SIG-M5 treated with dmso at 0.1 percent for 504 hours (cell line): ENCODE measurements at regions not wholly inside any gene's neighbourhood (a gene's known extent, or its start where the extent isn't known, plus 50 kb on each side); places are given as distances from the start of the nearest gene placed in this dataset.

ENCODE experiments used
- DNase-seq: peaks from one replicate; lab custom pipeline; 2025; ENCODE audit not compliant: unreplicated experiment; lab: John Stamatoyannopoulos, UW

DNA sequence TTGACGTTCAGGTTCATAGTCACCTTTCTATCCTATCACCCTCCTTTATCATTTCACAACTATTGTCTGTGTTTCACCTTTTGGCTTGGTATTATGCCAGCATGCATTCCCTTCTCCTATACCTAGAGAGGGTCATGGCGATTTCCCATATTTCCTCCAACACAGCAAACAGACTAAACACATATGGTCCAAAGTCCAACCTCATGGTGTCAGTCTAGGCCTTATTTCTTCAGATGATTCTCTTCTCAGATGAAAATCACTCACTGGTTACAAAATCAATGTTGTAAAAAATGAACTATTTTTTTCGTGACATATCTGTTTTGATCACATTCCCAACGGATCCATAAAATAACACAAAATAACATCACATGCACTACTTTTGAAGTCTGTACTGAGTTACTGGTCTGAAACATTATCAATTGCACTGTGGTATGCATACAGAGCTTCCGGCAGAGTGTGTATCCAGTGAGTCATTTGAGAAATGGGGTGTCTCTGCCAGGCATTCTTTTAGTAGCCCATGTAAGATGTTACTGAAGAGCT is 204.8 kb upstream of the GALNT5 start:
- no peak for DNase-seq

DNA sequence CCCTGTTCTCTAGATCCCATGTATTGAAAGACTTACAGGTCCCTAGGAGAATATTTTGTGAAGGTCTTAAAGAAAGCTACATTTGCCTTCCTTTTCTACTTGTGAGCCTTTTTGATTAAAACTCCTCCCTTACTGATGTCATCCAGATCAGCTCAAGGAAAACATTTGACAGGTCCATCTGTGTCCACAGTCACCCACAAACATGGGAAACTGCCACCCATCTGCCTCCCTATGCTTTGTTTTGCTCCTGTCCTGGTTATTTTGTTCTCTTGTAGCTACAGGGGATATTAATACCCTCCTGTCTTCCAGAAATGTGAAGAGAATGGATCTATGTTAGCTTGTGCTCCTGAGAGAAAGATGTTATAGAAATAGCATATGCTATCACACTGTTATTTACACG is 203.6 kb upstream of the GALNT5 start:
- DNase-seq, result no peak

DNA sequence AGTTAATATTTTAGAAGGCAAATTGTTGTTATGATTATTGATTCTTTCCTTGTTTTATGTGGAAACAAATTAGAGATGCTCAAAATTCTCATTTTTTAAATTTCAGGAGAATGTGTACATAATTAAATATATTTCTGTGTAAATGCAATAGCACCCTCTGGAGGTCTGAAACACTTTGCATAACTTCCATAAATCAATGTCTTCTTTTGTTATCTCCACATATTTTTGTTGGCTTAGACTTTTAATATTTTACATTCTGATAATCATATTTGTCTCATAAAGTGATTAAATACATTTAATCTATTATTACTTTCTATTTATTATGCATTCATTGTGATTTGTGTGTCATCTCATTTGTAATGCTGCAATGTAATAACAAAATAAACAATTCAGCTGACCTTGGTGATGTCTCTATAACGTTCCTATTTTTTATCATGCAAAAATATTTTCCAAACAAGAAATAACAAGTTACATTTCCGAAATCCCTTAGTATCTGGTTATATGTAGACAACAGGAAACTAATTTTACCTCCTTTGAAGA is 201.8 kb upstream of the GALNT5 start:
- DNase-seq, result peak; percentile 27

DNA sequence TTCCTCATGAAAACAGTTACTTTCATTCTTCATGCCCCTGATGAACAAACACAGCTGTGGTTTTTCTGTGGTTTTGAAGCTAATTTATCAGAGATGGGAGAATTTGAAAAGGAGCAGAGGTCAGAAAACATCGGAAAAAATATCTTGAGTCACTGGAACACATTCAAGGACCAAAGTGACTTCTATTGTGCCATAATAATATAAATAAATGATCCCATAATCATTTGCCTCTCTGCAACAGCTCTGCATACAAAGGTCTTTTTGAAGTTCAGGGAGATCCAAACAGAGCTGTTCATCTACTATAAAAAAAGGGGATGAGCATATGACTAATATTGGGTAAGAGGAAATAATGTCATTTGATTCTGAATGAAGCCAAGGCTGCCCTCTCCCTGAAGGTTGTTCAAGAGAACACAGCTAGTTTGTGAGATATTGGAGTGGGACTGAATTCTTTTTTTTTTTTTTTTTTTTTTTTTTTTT is 201.3 kb upstream of the GALNT5 start:
- DNase-seq, result no peak

DNA sequence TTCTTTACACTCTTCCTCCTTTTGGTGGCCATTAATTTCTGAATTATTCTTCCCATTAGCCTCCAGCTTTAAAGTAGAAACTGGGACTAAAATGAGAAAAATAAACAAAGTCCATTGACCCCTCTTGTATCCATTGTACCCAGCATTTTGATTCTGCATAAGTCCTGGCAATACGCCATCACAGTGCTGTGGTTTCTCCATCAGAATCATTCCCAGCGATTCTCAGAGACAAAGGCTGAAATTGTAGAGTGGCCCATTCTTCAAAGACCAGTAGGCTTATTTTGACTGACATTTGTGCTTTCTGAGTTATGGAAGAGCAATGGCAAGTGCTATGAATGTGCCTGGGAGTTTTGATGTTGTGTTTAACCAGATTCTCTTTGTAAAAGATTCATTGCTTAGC is 199.3 kb upstream of the GALNT5 start:
- DNase-seq, result no peak

DNA sequence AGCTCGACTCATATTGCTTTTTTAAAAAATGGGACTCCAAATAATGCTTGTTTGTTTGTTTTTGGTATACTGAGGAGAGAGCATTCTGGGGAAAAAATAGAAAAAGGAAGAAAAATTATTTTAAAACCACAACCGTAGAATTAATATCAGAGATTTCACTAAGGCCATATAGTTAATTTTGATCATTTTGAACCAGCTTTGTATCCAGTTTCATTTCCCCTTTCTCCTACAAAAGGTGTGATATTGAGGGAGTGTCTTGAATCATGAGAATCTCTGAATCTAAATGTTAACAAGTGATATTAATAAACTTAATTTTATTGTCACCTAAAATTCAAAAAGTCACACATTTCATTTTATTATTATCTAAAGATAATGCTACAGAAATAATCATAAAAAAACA is 198.5 kb upstream of the GALNT5 start:
- no peak for DNase-seq

DNA sequence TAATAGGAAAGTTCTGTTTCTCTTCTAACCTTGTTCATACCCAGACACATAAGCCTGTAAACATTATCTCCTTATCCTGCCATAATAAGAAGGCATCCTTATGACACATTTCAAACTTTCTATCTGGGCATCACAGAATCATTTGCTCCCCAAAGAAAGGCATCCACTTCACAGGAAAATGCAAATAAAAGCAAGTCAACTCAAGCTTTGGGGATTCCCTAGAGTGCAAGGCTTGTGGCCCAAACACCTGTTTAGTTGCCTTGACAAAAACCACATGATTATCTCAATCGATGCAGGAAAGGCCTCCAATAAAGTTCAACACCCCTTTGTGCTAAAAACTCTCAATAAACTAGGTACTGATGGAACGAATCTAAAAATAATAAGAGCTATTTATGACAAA is 195.7 kb upstream of the GALNT5 start:
- no peak for DNase-seq

DNA sequence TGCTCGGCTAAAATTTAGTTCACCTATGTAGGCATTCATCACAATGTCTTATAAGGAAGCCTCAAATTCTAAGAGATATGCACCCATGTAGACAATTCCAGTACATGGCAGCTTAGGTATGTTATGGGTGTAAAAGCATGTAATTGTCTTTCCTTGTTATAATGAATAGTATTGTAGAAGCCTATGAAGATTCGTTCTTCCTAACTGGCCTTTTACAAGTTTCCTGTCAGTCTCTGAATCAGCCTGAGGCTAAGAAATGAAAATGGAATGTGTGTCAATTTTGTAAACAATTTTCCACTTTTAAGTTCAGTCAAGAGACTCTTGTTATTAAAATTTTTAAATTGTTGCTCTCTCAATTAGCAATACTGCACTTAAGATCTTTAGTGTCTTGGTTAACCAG is 189.9 kb upstream of the GALNT5 start:
- no peak for DNase-seq

DNA sequence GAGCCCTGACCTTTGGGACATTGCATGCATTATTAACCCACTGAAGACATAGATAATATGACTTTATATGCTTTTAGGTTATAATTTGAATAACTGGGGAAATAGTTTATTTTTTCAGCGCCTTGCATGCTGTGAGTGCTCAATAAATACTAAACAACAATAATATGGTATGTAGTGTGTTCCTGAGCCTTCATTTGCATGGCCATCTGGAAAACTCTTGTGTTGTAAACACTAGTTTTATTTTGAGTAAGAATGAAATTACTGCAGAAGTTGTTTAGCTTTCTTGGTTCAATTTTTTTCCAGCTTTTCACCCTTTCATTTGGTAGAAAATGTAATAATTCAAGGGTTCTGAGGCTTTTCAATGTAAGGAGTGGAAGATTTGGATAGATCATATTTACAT is 189.3 kb upstream of the GALNT5 start:
- DNase-seq, result no peak

DNA sequence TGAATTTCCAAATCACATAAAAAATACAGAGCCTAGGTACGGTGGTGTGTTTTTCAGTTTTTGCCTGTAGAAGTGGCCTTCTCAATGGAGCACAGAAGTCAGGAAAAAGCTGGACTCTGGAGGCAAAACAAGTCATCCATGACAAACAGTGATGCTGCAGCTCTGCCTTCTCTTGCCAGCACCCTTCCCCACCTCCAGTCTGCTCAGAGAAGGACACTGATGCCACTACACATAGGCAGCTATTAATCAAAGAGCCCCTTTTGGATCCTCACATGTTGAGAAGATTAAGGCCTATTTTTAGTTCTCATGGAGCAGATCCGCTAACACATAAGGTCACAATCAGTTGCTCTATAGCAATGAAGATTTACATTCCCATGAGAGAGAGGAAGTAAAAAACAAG is 181.6 kb upstream of the GALNT5 start:
- no peak for DNase-seq

DNA sequence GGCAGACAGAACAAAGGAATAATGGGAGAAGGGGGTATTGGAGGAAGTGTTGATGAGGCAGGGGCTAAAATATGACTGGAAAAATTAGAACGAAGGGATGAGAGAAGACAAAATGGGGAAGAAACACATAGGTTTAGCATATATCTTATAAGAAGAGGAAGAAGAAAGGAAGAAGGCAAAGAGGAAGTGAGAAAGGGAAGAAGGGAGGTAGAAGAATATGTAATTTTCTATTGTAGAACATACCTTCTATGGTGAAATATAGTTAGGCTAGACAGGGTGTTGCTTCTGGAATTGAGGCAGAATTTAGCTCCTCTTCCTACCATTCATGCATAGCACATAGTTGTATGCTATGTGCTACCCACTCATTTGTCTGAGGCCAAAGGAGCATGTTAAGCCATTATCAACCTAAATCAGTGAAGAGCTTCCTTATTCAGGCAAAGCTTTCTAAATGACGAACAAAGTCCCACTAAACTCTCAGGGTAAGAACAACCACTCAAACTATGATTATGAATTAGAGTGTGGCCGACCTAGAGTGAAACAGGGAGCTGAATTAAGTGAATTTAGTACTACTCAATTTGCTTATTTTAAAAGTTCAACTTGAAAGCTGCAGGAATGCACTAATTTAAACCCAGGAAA is 180.9 kb upstream of the GALNT5 start:
- DNase-seq, result peak; percentile 71

DNA sequence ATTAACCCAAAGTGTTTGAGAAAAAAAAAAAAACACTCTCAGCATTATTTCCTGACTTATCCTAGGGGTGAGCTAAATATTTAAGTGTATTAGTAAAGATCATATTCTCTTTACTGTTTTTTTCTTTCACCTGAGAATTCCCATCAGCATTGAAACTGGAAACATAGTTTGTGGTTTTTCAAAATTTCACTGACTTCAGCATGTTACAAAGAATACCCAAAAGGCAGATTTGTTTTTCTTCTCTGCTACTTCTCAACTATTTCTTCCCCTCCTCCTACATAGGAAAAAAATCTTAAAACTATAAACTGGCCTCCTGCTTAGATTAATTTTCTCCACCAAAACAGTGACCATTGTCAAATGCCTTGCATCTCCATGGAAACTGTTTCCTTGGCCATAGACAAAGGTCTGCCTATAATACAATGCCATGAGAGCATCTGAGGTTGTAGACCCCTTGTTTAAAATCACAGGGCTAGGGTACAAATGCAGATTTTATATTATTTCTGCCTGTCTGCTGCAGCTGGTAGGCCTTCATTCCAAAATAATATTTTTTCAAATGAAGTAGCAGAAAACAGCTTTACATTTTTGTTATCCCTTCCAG is 179.7 kb upstream of the GALNT5 start:
- DNase-seq, result no peak

DNA sequence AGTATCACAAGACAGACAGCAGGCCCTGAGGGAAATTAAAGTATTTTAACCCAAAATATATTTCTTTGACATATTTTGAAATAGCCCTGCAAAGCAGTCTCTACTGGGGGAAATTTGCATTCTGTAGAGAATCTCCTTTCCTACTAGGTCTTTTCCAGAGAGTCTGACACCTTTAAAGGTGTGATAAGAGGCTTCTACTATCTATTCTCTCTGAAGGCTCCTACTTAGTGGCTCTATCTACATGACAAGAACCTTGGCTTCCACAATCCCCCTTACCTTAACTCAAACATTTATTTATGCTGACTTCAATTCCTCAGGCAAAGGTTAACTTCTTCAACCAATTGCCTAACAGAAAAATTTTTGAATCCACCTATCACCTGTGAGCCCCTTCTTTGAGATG is 174.6 kb upstream of the GALNT5 start:
- no peak for DNase-seq

DNA sequence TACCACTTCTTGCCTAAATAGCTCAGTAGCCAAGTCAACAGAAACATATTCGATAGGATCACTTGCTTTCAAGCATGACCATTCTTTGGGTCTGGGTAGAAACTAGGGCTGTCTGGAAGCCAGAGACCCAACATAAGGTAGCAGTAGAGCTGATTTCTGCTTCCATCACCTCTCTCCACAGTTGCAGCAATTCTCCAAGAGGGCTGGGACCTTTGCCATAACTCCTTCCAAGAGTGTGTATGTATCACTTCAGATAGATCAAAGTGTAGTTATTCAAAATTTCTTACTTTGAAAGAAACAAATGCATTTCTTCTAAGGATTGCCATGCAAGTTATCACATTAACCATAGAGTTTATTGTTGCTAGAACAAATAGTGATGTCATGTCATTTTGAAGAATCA is 172.0 kb upstream of the GALNT5 start:
- no peak for DNase-seq

DNA sequence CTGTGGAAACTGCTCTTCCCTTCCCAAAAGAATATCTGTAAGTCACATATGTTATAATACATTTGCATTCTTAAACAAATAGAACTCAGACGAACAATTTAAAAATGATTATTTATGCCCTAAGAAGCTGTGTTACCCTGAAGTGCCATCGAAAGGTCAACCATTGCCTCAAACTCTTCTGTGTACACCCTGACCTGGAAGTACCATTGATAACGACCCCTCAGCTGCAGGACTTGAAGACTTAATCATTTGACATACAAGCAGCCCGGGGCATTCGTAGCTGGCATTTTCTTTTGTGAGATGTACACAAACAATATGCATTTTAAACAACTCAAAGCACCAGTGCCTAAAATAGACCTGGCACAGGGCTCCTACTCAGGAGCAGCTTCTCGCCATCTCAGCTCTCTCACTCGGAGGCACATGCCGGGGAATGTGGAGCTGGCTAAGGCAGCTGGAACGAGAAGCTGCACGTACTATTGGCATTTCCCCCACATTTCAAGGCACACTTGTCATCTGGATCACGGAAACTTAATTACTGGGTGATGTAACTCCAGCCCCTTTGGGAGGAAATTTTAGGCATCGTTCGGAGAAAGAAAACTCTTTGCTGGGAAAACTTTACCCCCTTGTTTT is 170.0 kb upstream of the GALNT5 start:
- DNase-seq, result no peak

DNA sequence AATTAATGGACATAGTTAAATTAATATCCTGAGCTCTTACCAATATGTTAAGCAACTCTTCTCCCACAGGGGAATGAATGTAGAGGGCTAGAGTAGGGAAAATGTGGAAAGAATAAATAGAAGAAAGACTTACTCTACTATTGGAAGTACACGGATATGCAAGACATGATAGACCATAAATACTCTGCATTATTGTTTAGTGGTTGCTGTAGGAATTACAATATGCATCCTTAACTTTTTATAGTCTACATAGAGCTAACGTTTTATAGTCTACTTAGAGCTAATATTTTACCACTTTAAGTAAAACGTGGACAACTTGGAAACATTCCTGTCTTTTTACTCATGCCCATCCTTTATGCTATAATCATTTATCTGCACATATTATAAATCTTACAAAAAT is 163.8 kb upstream of the GALNT5 start:
- DNase-seq, result no peak

DNA sequence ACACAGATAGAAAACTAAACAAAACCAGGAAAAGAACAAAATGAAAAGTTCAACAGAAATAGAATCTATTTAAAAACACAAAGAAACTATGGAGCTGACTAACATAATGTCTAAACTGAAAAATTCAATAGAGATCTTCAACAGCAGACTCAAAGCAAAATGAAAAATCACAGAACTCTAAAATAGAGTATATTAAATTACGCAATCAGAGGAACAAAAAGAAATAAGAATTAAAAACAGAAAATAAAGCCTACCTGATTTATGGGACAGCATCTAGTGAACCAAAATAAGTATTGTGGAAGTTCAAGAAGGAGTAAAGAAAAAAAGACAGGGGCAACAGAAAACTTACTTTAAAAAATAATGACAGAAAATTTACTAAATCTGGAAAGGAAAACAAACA is 152.1 kb upstream of the GALNT5 start:
- DNase-seq, result no peak

DNA sequence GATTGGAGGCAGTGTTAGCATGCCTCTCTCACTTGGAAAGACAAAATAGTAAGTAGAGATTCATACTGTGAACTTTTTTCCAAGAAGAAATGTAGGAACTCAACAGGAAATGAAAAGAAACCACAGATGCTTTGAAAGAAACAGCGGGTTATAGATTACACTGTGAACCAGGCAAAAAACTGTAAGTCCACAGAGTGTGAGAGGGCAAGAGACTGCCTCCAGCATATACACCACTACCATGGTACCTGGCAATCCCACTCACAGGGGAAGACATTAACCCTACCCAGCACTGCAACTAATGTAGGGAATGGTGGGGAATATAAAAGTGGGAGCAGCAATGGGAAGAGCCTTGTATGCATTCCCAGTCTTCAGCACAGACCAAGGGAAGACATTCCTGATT is 150.6 kb upstream of the GALNT5 start:
- no peak for DNase-seq

DNA sequence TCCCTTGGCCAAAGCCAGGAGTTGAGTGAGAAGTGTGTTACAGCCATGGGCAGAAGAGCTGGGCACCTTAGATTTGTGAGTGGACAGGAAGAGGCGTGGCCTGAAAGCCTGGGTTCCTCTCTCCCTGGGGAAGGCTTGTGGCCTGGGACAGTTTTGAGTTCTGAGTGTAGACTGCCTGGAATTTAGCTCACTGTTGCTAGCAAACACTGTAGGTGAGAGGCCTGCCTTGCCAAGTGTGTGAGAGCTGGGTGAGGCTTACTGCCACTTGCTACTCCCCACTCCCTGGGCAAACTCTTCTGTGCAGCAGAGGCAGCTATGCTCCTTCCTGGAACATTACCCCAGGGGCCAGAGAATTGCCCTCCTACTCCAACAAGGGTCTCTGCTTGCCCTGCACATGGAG is 150.0 kb upstream of the GALNT5 start:
- no peak for DNase-seq

DNA sequence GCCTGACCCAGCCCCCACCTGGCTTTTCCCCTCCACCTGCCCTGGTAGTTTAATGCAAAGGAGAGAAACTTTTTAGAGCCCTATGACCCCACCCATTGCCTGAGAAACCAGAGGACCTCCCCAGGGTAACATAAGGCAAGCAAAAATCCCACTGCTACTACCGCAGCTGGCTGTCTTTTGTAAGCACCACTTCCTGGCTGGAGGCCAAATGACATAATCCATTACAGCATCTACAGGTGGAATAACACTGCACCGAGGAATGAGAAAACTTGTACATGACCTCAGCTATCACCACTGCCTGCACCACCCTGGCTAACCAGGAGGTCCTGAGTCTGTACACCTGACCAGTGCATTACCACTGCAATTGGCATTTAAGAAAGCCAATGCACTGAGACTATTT is 149.6 kb upstream of the GALNT5 start:
- DNase-seq, result no peak

DNA sequence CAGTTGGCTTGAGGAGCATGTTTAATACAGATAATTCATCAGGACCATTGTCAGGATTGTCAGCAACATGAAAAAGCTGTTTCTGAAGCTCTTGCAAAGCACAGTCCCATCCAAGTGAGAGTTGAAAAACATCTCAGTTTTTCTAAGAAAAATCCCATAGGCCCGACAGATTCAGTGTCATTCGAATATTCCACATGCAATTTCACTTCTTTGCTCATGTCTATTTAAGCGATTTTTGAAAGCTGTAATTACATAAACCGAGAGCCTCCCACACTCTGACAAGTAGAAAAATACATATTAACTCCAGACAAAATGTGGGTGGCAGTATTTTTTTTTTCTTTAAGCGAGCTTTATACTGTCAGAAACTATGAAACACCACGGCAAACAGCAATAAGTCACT is 134.7 kb upstream of the GALNT5 start:
- no peak for DNase-seq

DNA sequence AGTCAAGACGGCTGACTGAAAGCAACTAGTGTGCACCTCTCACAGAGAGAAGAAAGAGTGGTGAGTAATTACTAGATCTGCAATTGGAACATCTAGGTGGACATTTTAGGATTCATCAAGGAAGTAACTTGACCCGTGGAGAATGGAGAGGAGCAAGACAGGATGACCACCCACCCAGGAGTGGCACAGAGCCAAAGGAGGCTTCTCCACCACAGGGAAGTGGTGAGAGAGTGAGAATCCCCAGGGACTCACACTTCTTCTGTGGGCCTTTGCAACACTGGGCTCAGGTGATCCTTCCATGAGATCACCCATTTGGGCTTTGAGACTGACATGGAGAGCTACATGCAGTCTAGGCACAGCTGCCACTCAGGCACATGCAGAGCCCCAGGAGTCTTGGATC is 132.8 kb upstream of the GALNT5 start:
- no peak for DNase-seq
